Left colon (tissue), 2 donors: ENCODE measurements at regions not wholly inside any gene's neighbourhood (a gene's known extent, or its start where the extent isn't known, plus 50 kb on each side); places are given as distances from the start of the nearest gene placed in this dataset.

ENCODE experiments used
- ATAC-seq: fragments of 200-7000 bp; cut with Tn5 transposase; one replicate; pipeline ENCODE4 v1.9.1; 2020; ENCODE audit warnings: mild to moderate bottlenecking, moderate library complexity
- DNase-seq, 2 donors: peaks; one replicate each; pipeline ENCODE4 v3.0.0-alpha.2; 2020
- intact Hi-C, 2 donors: fragments of 100-400 bp; cut with DNase I in 1 of 2; cut with micrococcal nuclease in 1 of 2; formaldehyde crosslinking; loops; one replicate each; pipeline versions ENCODE4 v1.11.2 to v1.14.0; 2022; cut with DNase I, micrococcal nuclease
- donor health status: DM: no; HTN: no; CAD: no.
- donor health status: DM: yes; HTN: yes; CAD: no.

DNA sequence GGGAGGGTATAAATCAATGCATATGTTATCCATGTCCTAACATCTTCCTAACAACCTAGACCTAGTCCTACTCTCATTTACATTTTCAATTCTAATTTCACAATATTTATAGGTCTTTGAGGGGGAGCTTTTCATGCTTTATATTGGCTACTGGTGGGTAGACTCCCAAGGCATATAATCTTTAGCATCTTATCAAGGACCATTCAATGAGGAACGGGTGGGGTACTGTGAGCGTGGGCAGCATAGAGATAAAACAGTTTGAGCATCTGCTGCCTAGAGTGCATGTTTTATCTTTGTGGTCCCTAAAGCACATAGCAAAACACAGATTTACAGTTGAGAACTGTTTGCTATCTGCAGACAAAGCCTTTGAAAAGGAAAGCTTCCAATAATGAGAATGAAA is 427.6 kb upstream of the WWC1 start:
- no peak for ATAC-seq
- intact Hi-C loops = no loop called here
- no peak for DNase-seq

DNA sequence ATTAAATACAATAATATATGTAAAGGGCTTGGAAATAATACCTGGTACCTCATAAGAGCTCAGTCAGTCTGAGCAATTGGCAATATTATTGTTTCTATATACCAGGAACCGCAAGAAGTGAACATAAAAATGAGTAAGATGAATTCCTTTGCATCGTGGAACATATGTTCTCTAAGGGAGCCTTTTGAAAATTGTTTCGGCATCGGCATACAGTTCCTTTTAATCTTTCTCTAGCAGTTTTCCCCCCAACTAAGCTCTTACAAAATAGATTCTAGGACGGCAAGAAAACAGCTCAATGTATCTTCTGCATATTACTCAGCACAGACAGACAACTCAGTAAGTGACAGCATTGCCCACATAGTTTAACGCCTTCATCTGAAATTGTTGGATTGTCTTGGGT is 426.6 kb upstream of the WWC1 start:
- no peak for DNase-seq
- no peak for ATAC-seq
- intact Hi-C loops = no loop called here

DNA sequence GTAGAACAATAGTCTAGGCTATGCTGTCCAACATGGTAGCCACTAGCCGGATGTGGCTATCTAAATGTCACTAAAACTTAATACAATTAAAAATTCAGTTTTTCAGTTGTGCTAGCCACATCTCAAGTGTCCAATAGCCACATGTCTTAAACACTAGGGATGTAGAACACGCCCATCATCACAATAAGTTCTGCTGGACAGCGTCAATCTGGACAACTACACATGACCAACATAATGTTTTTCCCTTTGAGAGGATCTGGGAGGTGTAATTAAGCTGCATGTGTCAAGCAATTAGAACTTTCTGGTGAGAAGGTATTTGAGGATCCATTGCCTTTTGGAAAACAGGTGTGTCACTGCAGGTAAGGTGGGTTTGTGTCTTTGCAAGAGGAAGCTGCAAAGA is 424.6 kb upstream of the WWC1 start:
- intact Hi-C loops = no loop called here
- DNase-seq (no peak), ATAC-seq (no peak)

DNA sequence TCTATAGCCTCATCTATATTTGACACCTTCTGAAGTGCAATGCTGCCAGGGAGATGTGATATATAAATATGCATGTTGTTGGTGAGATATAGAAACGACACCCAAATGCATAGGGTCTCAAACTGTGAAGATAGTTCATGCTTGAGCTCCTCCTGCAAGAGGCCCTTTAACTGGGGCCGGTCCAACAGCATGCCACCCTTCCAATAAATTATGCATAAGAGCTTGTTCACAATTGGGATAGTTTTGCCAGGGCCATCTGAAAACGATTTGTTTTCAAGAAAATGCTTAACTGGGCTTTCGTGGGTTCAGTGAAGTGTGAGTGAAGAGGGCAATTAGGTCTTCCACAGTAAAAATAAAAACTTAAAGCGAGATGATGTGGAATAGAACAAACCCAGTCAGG is 424.2 kb upstream of the WWC1 start:
- ATAC-seq (no peak), DNase-seq (no peak)
- intact Hi-C loops = no loop called here

DNA sequence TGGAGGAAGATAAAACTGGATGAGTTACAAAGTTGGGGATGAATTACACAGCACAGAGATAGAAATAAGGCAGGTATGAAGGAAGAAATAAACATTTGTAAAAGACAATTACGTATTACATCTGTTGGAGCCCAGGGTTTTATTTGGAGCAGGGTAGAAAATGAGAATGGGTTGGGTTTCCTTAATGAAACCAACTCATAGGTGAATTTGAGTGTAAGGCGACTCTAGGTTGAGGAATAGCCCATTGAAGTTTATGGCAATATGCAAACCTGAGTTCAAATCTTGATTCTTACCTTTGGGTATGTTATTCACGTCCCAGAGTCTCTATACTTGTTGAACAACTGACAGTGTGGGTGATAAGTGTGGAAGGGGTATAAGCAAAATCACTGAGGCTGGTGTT is 422.3 kb upstream of the WWC1 start:
- ATAC-seq (no peak), DNase-seq (no peak)
- intact Hi-C loops = no loop called here

DNA sequence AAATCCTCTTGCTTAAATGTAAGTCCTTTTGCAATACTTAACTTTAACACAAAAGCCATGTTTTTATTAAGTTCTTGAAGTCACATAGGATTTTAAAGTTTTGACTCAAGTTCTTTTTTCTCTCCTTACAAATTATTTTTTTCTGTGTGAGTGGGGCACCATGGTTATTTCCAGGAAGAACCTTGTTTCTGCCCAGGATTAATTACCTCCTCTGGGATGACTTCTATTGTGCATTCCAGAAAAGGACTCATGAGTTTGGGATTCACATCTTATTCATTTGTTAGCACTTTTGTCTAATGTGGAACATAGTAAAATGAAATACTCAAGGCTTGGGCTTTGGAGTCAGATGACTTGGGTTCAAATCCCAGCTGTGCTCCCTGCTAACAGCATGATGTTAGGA is 421.4 kb upstream of the WWC1 start:
- intact Hi-C loops = no loop called here
- no peak for DNase-seq
- ATAC-seq = no peak

DNA sequence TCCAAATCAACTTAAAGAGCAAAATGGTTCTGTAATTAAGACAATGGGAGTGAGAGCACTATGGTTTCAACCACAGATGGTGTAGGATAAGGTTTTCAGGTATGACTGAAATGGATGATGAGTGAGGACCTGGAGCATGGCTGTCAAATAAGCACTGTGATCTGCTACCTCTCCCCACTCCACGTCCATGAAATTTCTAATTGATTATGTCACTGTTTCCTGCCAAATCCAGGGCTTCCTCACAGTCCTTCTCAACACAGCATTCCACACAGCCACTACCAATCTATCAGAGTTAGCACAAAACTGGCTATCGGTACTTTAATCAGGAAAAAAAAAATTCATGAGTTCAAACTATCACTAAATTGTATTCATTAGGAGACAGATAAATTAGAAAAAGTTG is 420.4 kb upstream of the WWC1 start:
- no peak for DNase-seq
- intact Hi-C loops = no loop called here
- ATAC-seq = no peak

DNA sequence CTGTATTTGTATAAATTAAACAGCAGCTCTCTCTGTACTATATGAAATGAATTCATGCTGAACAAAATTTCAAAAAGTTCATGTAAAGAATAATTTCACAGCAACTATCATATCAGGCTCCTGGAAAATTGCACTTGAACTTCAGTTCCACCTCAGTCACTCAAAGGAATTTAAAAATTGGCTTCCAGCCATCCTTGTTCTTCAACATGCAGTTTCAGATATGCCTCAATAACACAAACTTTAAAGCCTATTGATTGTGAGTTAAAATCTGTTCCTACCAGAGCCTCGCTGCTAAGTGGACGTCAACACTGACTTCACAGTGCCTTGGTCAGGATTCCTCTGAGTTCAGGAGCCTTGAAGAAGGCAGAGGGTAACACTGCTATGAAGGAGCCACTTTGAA is 418.7 kb upstream of the WWC1 start:
- intact Hi-C loops = no loop called here
- DNase-seq (no peak), ATAC-seq (no peak)

DNA sequence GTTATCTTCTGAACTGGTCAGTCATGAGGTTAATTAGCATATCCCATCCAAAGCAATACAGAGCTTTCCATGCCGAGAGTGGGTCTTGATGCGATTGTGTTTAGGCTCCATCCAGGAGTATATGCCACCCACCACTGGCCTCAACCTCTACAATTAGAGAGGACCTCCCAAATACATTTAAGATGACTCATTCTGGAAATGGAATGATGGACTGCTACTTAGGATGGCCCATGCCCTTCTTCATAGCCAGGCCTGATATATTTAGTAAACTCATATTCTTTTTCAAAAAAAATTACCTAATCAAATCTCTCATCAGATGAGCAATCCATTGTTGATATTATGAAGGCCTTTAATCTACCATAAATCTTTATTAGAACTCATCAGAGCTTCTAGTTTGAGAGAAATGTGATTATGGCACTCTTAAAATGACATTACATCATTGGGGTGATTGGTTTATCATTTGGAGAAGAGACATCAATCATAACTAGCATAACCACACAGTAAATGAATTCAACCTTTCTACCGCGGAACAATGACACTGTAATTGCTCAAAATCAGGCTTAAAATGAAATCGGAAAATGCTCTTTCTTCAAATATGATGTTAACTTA is 414.2 kb upstream of the WWC1 start:
- ATAC-seq (no peak), DNase-seq (no peak)
- intact Hi-C loops = no loop called here

DNA sequence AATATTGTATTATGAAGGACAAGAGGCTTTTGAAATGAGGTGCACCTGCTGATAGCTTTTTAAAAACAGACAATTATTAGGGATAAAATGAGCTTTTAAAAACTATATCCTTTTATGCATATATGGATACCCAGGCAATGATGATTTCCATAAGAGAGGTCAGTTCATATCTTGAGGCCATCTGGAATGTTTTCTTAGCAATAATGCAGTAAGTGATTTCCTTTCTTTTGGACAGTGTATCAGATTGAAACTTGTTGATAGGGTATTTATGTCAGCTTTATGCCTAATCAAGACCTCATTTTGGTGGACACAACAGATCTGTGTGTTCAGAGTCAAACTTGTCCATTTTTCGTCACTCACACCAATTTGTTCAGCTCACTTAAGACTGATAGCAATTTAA is 413.5 kb upstream of the WWC1 start:
- ATAC-seq = no peak
- DNase-seq = no peak
- intact Hi-C loops = no loop called here

DNA sequence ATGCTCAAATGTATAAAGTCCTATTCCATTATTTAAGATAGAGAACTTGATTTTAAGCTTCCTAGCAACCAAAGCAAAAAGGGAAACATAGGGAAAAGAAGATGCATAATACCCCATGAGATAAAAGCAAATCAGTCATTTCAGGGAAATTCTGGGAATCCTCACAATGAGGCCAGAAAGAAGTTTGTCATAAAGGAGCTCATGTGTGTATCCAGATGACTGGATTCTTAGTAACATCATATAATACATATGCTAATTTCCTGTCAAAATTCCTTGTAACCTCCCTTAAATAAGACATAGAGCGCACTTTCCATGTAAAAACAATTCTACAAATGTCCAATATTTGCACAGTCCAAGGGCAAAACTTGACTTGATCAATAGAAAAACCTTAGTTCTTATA is 411.0 kb upstream of the WWC1 start:
- DNase-seq (no peak), ATAC-seq (no peak)
- intact Hi-C loops = no loop called here

DNA sequence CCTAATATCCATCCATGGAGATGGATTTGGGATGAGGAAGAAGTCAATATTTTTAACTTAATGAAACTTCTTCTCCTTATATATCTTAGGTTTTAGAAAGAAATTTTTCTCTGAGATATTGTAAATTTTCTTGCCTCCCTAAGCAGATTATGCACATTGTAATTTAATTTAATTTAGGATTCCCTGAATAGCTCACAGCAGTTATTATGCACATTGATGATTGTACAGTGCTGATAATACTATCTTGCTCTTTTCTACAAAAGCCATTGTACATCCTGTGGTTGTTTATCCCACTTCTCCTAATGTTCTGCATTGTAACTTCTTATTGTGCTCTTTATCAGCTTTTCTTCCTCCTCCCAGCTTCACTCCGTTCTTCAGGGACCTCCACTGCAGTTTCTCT is 410.4 kb upstream of the WWC1 start:
- ATAC-seq (no peak), DNase-seq (no peak)
- intact Hi-C loops = no loop called here

DNA sequence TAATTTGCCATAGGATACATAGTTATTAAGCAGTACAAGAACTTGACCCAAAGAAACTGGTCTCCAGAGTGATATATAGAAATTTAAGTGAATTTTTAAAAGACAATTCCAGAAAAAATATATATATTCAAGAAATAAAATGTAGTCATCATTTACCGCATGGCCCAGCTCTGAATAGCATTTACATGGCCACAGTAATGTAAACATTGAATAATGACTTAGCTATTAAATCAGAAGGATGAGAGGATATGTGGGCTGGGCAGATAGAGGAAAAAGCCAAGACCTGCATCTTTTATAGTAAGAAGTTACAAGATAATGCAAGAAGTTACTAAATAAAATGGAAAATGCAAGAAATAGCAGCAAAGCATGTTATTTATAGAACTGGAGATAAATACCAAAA is 405.2 kb upstream of the WWC1 start:
- DNase-seq (no peak), ATAC-seq (no peak)
- intact Hi-C loops = no loop called here

DNA sequence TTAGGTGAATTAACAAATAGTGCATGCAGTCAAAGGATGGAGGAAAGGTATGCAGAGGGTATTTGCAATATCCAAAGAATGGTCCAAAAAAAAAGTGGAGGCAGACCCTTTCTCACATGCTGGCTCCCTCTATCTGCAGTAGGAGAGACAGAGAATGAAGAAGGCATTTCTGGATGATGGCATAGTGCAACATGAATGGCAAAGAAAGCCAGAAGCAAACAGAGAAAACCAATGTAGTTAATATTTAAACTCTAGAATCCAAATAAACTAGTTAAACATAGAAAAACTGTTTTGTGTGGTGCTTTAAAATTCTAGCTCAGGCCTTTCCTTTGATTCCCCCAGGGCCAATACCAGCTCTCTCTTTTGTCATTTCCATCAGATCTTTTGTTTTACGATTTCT is 403.1 kb upstream of the WWC1 start:
- intact Hi-C loops = no loop called here
- ATAC-seq (no peak), DNase-seq (no peak)

DNA sequence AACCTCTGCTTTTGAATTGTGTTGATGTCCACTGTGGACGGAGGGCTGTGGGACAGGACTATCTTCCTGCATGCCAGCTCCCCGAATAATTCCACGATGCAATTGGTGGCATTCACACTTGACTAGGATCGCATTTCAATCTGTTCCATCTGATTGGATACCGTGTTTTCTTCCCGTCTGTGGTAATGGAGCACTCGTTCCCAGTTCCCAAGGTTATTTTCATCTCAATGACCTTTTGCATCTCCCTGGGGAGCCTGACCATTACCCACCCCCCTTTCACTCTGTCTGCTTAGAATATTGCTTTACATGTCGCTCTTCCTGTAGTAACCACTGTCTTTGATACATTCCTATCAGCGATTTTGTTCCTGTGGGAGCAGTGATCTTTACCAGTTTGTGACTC is 402.2 kb upstream of the WWC1 start:
- ATAC-seq (no peak), DNase-seq (no peak)
- intact Hi-C loops = no loop called here

DNA sequence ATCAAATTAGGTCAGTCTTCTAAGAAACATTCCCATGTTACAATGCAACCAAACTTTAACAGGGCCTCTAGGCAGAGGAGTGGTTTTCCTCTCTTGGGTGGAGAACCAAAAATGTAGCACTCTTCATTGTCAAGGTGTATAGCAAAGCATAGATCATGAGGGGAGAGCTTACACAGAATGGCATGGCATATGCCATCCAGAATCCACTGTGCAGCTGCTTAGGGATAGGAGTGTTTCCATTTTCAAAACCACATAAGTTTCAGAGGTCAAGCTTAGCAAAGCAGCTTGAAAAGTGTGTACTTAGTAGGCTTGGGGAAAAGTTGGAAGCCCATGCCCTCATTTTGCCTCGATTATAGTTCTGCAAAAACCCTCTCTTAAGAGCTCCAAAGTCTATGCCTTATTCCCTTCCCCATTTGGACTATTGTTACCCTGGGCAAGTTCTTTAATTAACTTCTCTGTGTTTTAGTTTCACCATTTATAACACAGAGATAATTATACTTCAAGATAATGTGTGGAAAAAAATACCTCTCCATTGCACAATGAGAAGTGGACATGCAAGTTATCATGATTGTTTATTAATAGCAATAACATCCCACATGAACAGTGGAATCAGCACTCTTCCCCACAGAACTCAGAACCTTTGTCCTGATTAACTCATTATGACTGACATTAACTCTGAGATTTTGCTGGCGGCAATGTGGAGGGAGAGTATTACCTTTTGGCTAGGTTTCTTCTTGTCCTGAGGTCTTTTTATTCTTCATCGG is 398.9 kb upstream of the WWC1 start:
- DNase-seq (no peak), ATAC-seq (no peak)
- intact Hi-C loops = no loop called here

DNA sequence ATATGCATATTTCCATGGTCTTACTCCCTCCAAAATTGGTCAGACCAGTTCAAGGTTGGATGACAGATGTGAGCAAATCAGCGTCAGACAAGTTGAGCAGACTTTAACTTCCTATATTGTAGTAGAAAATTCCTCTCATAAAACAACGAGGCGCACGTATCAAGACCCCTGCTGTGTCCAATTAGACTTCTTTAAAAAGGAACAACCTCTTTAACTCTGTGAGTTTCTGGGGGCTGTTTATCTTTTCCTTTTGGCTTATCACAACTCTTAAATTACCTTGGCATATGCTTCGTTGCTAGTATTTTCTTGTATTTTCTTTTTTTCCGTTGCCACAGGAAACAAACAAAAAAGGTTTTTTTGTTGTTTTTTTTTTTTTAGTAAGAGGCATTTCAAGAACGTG is 398.2 kb upstream of the WWC1 start:
- ATAC-seq = no peak
- intact Hi-C loops = no loop called here
- DNase-seq = no peak

DNA sequence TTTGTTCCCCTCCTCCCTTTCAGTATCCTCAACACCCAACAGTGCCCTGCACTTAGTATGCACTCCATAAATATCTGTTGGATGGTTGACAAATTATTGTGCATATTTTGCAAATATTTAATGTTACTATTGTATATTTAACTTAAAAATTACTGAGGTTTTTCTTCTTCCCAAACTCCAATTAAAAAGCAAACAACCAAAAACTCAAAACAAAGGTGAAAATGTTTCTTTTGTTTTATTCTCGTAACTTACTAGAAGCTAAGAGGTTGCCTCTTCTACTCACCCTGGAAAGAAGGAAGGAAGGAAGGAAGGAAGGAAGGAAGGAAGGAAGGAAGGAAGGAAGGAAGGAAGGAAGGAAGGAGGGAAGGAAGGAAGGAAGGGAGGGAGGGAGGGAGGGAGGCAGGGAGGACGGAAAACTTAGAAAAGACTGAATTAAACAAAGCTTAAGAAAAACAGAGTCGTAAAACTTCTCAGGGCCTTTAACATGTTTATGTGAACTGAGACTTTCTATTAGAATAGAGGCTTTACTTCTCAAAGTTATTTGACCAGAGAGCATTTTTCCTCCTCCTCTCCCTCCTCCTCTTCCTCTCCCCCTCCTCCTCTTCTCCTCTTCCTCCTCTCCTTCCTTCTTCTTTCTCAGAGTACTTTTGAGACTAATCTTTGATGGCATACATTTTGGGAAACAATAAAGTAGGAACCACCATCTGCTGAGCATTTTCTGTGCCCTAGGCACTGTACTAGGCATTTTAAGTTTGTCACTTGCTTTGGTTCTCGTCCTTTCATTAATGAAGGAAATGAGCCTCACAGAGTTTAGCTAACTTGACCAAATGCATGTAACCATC is 396.6 kb upstream of the WWC1 start:
- intact Hi-C loops = no loop called here
- DNase-seq (no peak), ATAC-seq (no peak)

DNA sequence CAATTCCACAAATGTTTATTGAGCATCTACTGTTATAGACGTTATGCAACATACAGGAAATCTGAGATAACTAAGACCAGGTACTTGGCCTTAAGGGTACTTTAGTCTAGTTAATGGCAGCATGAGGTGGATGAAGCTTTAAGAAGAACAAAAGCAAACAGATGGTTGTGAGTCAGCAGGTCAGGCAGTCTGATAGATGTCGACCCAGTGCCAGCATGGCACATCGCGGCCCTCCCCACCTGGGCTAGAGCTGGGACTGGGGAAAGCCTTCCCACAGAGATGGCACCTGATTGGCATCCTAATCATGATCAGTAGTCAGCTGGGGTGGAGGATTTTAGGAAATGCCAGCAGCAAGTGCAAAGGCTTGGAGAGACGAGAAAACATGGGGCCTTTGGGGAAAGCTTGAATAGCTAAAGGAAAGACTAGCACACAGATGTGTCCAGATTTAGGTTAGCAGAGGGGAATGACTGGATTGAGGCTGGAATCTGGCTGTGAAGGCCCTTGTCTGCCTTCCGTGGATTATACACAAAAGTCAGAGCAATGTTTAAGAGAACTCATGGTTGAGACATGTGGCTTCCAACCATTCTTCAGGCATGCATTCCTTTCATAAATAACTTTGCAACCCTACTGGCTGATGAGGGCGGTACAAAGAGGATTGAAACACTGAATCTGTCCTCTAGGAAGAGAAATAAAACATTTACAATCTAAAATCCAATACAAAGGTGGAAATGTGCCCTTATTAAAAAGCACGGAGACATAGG is 395.4 kb upstream of the WWC1 start:
- ATAC-seq = no peak
- intact Hi-C loops = no loop called here

DNA sequence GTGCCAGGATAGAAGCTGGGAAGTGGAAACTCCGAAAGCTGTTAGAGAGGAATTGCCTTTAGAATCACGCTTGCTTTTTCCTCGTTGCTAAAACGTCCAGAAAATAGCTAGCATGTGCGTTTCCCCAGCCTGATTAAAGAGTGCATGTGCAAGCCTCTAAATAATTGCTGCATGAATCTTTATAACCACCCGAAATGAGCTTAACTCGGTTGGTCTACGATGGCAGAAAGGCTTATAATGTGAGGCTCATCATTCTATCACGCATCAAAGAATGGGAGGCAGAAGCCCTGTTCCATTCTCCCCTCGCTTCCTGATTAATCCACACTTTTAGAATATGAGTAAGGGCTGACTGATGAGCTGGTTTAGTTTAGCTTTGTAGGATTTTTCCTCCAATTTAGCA is 394.6 kb upstream of the WWC1 start:
- intact Hi-C loops = no loop called here
- ATAC-seq (no peak), DNase-seq (no peak)

More for the DNA sequence above, 395.4 kb upstream of the WWC1 start:
- no peak for DNase-seq
